ENCODE measurements at regions not wholly inside any gene's neighbourhood (a gene's known extent, or its start where the extent isn't known, plus 50 kb on each side); places are given as distances from the start of the nearest gene placed in this dataset.
"Not testable (repeated sequence)": the region's sequence is repeated elsewhere in the genome, so short reads cannot be mapped to it uniquely, and the experiment has no call there.

- no peak for DNase-seq
Observed at GRCh38 chr15:72864681-72865080, 81.1 kb upstream of the ADPGK start.

GRCh38 chr15:72861354-72861910, 77.9 kb upstream of the ADPGK start:
- DNase-seq: no peak

GRCh38 chr15:72859757-72860145, 76.2 kb upstream of the ADPGK start:
- DNase-seq: no peak

- DNase-seq: no peak
Observed at GRCh38 chr15:72859017-72859756, 75.6 kb upstream of the ADPGK start.

GRCh38 chr15:72858205-72858604, 74.6 kb upstream of the ADPGK start:
- no peak for DNase-seq

GRCh38 chr15:72857331-72858063, 73.9 kb upstream of the ADPGK start:
- DNase-seq: no peak

GRCh38 chr15:72856549-72857040, 73.0 kb upstream of the ADPGK start:
- DNase-seq: no peak

- DNase-seq: no peak
Observed at GRCh38 chr15:72855791-72856190, 72.2 kb upstream of the ADPGK start.

GRCh38 chr15:72852273-72852672, 68.7 kb upstream of the ADPGK start:
- DNase-seq: no peak

- no peak for DNase-seq
Observed at GRCh38 chr15:72851586-72851985, 68.0 kb upstream of the ADPGK start.

GRCh38 chr15:72850833-72851232, 67.3 kb upstream of the ADPGK start:
- DNase-seq: no peak

- DNase-seq: no peak
Observed at GRCh38 chr15:72847806-72848205, 64.2 kb upstream of the ADPGK start.

- DNase-seq: no peak
Observed at GRCh38 chr15:72847033-72847432, 63.5 kb upstream of the ADPGK start.

GRCh38 chr15:72845981-72846383, 62.4 kb upstream of the ADPGK start:
- peak; percentile 51 for DNase-seq

- DNase-seq: no peak
Observed at GRCh38 chr15:72844067-72844466, 60.5 kb upstream of the ADPGK start.

- DNase-seq: not testable (repeated sequence)
Observed at GRCh38 chr15:72843340-72843739, 59.8 kb upstream of the ADPGK start.

GRCh38 chr15:72840114-72840513, 56.6 kb upstream of the ADPGK start:
- DNase-seq: no peak

GRCh38 chr15:72838311-72838731, 54.8 kb upstream of the ADPGK start:
- no peak for DNase-seq

- no peak for DNase-seq
Observed at GRCh38 chr15:72836676-72837330, 53.2 kb upstream of the ADPGK start.

GRCh38 chr15:72835294-72835890, 51.8 kb upstream of the ADPGK start:
- no peak for DNase-seq

GRCh38 chr15:72833561-72833960, 50.0 kb upstream of the ADPGK start:
- DNase-seq: no peak
